ENCODE measurements at regions not wholly inside any gene's neighbourhood (a gene's known extent, or its start where the extent isn't known, plus 50 kb on each side); places are given as distances from the start of the nearest gene placed in this dataset.

- no peak for DNase-seq
Measured at GRCh38 chr10:4217187-4217586, 432.2 kb upstream of the KLF6 start.

GRCh38 chr10:4216726-4217125 lies 431.7 kb upstream of the KLF6 start:
- DNase-seq, result no peak

GRCh38 chr10:4215963-4216575 lies 431.1 kb upstream of the KLF6 start:
- DNase-seq, result no peak

- no peak for DNase-seq
Measured at GRCh38 chr10:4215485-4215884, 430.5 kb upstream of the KLF6 start.

- DNase-seq, result no peak
Measured at GRCh38 chr10:4214908-4215307, 429.9 kb upstream of the KLF6 start.

GRCh38 chr10:4213441-4213840 lies 428.4 kb upstream of the KLF6 start:
- DNase-seq, result no peak

- DNase-seq, result no peak
Measured at GRCh38 chr10:4212111-4212630, 427.2 kb upstream of the KLF6 start.

- no peak for DNase-seq
Measured at GRCh38 chr10:4208499-4208898, 423.5 kb upstream of the KLF6 start.

GRCh38 chr10:4205113-4205512 lies 420.1 kb upstream of the KLF6 start:
- DNase-seq, result no peak

GRCh38 chr10:4202938-4203337 lies 417.9 kb upstream of the KLF6 start:
- no peak for DNase-seq

- no peak for DNase-seq
Measured at GRCh38 chr10:4201866-4202825, 417.1 kb upstream of the KLF6 start.

- no peak for DNase-seq
Measured at GRCh38 chr10:4199196-4199595, 414.2 kb upstream of the KLF6 start.

GRCh38 chr10:4198216-4198615 lies 413.2 kb upstream of the KLF6 start:
- DNase-seq, result no peak

- DNase-seq, result no peak
Measured at GRCh38 chr10:4197676-4198075, 412.7 kb upstream of the KLF6 start.

- no peak for DNase-seq
Measured at GRCh38 chr10:4196771-4197390, 411.9 kb upstream of the KLF6 start.

GRCh38 chr10:4196183-4196582 lies 411.2 kb upstream of the KLF6 start:
- no peak for DNase-seq

GRCh38 chr10:4195213-4195612 lies 410.2 kb upstream of the KLF6 start:
- no peak for DNase-seq

- no peak for DNase-seq
Measured at GRCh38 chr10:4194231-4194630, 409.2 kb upstream of the KLF6 start.

GRCh38 chr10:4191894-4192293 lies 406.9 kb upstream of the KLF6 start:
- DNase-seq, result no peak

GRCh38 chr10:4191354-4191753 lies 406.3 kb upstream of the KLF6 start:
- DNase-seq, result no peak

GRCh38 chr10:4190876-4191275 lies 405.9 kb upstream of the KLF6 start:
- no peak for DNase-seq

- DNase-seq, result no peak
Measured at GRCh38 chr10:4189281-4189680, 404.3 kb upstream of the KLF6 start.

- DNase-seq, result no peak
Measured at GRCh38 chr10:4188406-4188805, 403.4 kb upstream of the KLF6 start.
